Ishikawa (cell line): ENCODE measurements at regions not wholly inside any gene's neighbourhood (a gene's known extent, or its start where the extent isn't known, plus 50 kb on each side); places are given as distances from the start of the nearest gene placed in this dataset.

ENCODE experiments used
- CEBPB ChIP-seq: IDR thresholded peaks from 2 replicates; pipeline ENCODE4 v1.6.1; 2012
- CREB1 ChIP-seq: IDR thresholded peaks from 2 replicates; pipeline ENCODE4 v1.6.1; 2012; ENCODE audit warnings: low read depth
- EGR1 ChIP-seq: IDR thresholded peaks from 2 replicates; pipeline ENCODE4 v1.6.1; 2012
- EP300 ChIP-seq: IDR thresholded peaks from 2 replicates; pipeline ENCODE4 v1.6.1; 2012; ENCODE audit warnings: borderline replicate concordance
- FOXM1 ChIP-seq: IDR thresholded peaks from 2 replicates; pipeline ENCODE4 v1.6.1; 2012; ENCODE audit warnings: low read depth, borderline replicate concordance
- MAX ChIP-seq: IDR thresholded peaks from 2 replicates; pipeline ENCODE4 v1.6.1; 2012
- NFIC ChIP-seq: IDR thresholded peaks from 2 replicates; pipeline ENCODE4 v1.6.1; 2012
- RAD21 ChIP-seq: IDR thresholded peaks from 2 replicates; pipeline ENCODE4 v1.6.1; 2012; ENCODE audit warnings: low read depth
- REST ChIP-seq: IDR thresholded peaks from 2 replicates; pipeline ENCODE4 v1.6.1; 2012; ENCODE audit warnings: low read depth, mild to moderate bottlenecking
- TAF1 ChIP-seq: IDR thresholded peaks from 2 replicates; pipeline ENCODE4 v1.6.1; 2012; ENCODE audit warnings: low read depth, mild to moderate bottlenecking
- TCF12 ChIP-seq: IDR thresholded peaks from 2 replicates; pipeline ENCODE4 v1.6.1; 2012; ENCODE audit warnings: low read depth
- TEAD4 ChIP-seq: IDR thresholded peaks from 2 replicates; pipeline ENCODE4 v1.6.1; 2012
- USF1 ChIP-seq: IDR thresholded peaks from 2 replicates; pipeline ENCODE4 v1.6.1; 2012
- YY1 ChIP-seq: IDR thresholded peaks from 2 replicates; pipeline ENCODE4 v1.6.1; 2012; ENCODE audit warnings: low read depth
- ZBTB7A ChIP-seq: IDR thresholded peaks from 2 replicates; pipeline ENCODE4 v1.6.1; 2012; ENCODE audit warnings: low read depth

- TF ChIP-seq TAF1 (no peak), RAD21 (no peak), CREB1 (no peak), NFIC (no peak), USF1 (no peak), MAX (no peak), YY1 (no peak), EP300 (no peak), REST (no peak), ZBTB7A (no peak), TCF12 (no peak)
These were observed 426.1 kb upstream of the CTNND2 start for GRCh38 chr5:12330381-12330780.

- TF ChIP-seq USF1 (no peak), REST (no peak), CEBPB (no peak), EP300 (no peak), EGR1 (no peak), CREB1 (no peak), YY1 (no peak), TCF12 (no peak), MAX (no peak), FOXM1 (no peak), ZBTB7A (no peak), RAD21 (no peak), TAF1 (no peak), TEAD4 (no peak), NFIC (no peak)
These were observed 419.5 kb upstream of the CTNND2 start for GRCh38 chr5:12323637-12324229.

- TF ChIP-seq CREB1: no peak
- TF ChIP-seq TAF1: no peak
- no peak for TF ChIP-seq USF1
- no peak for TF ChIP-seq EGR1
- no peak for TF ChIP-seq TEAD4
- TF ChIP-seq FOXM1: no peak
- no peak for TF ChIP-seq ZBTB7A
- no peak for TF ChIP-seq REST
- no peak for TF ChIP-seq RAD21
- no peak for TF ChIP-seq TCF12
These were observed 417.8 kb upstream of the CTNND2 start for GRCh38 chr5:12322042-12322441.

GRCh38 chr5:12320331-12320730 is 416.1 kb upstream of the CTNND2 start:
- no peak for TF ChIP-seq TCF12

GRCh38 chr5:12316812-12317211 is 412.6 kb upstream of the CTNND2 start:
- TF ChIP-seq EGR1: no peak
- no peak for TF ChIP-seq YY1
- TF ChIP-seq USF1: no peak
- TF ChIP-seq CREB1: no peak
- TF ChIP-seq TAF1: no peak
- no peak for TF ChIP-seq CEBPB
- no peak for TF ChIP-seq NFIC
